Esophagus muscularis mucosa (tissue), 4 donors: ENCODE measurements at regions not wholly inside any gene's neighbourhood (a gene's known extent, or its start where the extent isn't known, plus 50 kb on each side); places are given as distances from the start of the nearest gene placed in this dataset.

Experiments used
- DNase-seq: peaks from one replicate; pipeline ENCODE4 v3.0.0-alpha.2; 2017; ENCODE audit errors: extremely low spot score
- H3K27ac ChIP-seq, 4 donors: fragments of 200-600 bp; sonication (generic); replicated peaks in 1 of 4; 1 replicate in 3 of 4; 2 replicates in 1 of 4; pipeline ENCODE4 v1.5.1; 2016 to 2019; ENCODE audit warnings: mild to moderate bottlenecking in 1 of 4
- H3K27me3 ChIP-seq, 4 donors: fragments of 200-600 bp; sonication (generic); one replicate each; pipeline versions ENCODE4 v1.5.1 to v1.6.0; 2016 to 2019
- H3K36me3 ChIP-seq, 4 donors: fragments of 200-600 bp; sonication (generic); one replicate each; pipeline ENCODE4 v1.5.1; 2016 to 2019
- H3K4me1 ChIP-seq, 4 donors: fragments of 200-600 bp; sonication (generic); one replicate each; pipeline ENCODE4 v1.5.1; 2016 to 2019
- H3K4me3 ChIP-seq, 4 donors: fragments of 200-600 bp; sonication (generic); 1 replicate in 2 of 4; 2 replicates in 2 of 4; pipeline ENCODE4 v1.5.1; 2016 to 2019; ENCODE audit warnings: mild to moderate bottlenecking in 4 of 4, moderate library complexity in 1 of 4
- H3K9me3 ChIP-seq, 4 donors: fragments of 200-600 bp; sonication (generic); 1 replicate in 3 of 4; 2 replicates in 1 of 4; pipeline ENCODE4 v1.5.1; 2016 to 2019
- EP300 ChIP-seq: sonication (generic); formaldehyde crosslinking; IDR thresholded peaks from one replicate; pipeline ENCODE4 v1.6.1; 2017; ENCODE audit warnings: antibody characterized with exemption
- POLR2A ChIP-seq: fragments of 450-650 bp; IDR thresholded peaks from one replicate; pipeline ENCODE4 v1.6.1; 2017; ENCODE audit warnings: antibody characterized with exemption, moderate library complexity, mild to moderate bottlenecking, low read depth
- POLR2AphosphoS5 ChIP-seq, 2 donors: sonication (generic); formaldehyde crosslinking; IDR thresholded peaks; one replicate each; pipeline ENCODE4 v1.6.1; 2017; ENCODE audit warnings: antibody characterized with exemption in 2 of 2
- WGBS: methylation state at CpG from one replicate; pipeline ENCODE4 v1.1.5; 2018; 5-methylcytosine and 5-hydroxymethylcytosine counted together
- intact Hi-C: fragments of 100-400 bp; cut with DNase I; formaldehyde crosslinking; loops from one replicate; pipeline ENCODE4 v1.15.1; 2023
- TF ChIP-seq, protein P1 (sequence below), 3 experiments: fragments of 200-600 bp in 2 of 3; fragments of 450-650 bp in 1 of 3; sonication (generic) in 2 of 3; IDR thresholded peaks; one replicate each; pipeline ENCODE4 v1.5.1; 2017 to 2019; ENCODE audit warnings: antibody characterized with exemption in 3 of 3, mild to moderate bottlenecking in 2 of 3, moderate library complexity in 1 of 3

DNA sequence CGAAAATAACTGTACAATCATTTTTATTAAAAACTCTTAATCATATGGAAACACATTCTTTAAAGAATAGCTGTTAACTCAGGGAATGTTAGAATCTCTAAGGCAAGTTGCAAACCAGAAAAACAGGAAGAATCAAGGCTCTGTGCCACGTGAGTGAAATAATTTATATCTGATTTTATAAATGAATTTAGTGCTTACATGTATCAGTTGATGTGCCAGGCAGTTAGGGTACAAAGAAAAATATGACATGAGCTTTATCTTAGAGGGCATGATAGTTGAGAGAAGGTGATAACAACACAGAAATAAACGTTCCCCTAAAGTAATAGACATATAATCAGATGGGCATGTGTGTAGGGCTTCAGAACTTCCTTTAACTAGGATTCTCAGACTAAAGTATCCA is 734.5 kb upstream of the CCDC179 start:
- DNase-seq = no peak
- TF ChIP-seq, protein P1, sequence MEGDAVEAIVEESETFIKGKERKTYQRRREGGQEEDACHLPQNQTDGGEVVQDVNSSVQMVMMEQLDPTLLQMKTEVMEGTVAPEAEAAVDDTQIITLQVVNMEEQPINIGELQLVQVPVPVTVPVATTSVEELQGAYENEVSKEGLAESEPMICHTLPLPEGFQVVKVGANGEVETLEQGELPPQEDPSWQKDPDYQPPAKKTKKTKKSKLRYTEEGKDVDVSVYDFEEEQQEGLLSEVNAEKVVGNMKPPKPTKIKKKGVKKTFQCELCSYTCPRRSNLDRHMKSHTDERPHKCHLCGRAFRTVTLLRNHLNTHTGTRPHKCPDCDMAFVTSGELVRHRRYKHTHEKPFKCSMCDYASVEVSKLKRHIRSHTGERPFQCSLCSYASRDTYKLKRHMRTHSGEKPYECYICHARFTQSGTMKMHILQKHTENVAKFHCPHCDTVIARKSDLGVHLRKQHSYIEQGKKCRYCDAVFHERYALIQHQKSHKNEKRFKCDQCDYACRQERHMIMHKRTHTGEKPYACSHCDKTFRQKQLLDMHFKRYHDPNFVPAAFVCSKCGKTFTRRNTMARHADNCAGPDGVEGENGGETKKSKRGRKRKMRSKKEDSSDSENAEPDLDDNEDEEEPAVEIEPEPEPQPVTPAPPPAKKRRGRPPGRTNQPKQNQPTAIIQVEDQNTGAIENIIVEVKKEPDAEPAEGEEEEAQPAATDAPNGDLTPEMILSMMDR (IDR thresholded peaks at IDR 0.05) = no peak
- TF ChIP-seq POLR2AphosphoS5 (IDR thresholded peaks at IDR 0.05) (no peak), EP300 (no peak), POLR2A (no peak)
- H3K36me3 ChIP-seq = no peaks in the 10 kb centered on the region
- WGBS = 47% methylated on average over 3 of the region's 3 CpGs
- no peaks in the 10 kb centered on the region for H3K4me1 ChIP-seq
- H3K9me3 ChIP-seq = no peaks in the 10 kb centered on the region
- H3K27me3 ChIP-seq = no peaks in the 10 kb centered on the region
- H3K27ac ChIP-seq = no peak overlapping the region
- intact Hi-C loops = no loop called here
- no peak overlapping the region for H3K4me3 ChIP-seq

DNA sequence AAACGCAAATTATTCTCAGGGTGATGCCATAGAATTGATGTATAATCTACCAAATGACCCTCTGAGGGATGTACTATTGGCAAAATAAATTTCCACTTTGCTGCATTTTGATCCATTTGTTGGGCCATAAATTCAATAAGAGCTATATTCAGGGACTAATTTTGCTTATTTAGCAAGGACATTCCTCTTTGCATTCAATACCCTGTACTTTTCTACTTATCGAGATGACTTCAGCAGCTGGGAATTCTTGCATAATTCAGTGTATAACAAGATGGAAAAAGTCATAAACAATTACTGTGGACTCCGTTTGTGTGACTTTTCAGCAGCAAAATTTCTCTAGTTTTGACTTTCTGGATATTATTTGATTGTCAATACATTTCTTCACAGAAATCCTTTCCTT is 744.7 kb upstream of the CCDC179 start:
- Histone ChIP-seq H3K9me3 (no peaks in the 10 kb centered on the region), H3K36me3 (no peaks in the 10 kb centered on the region), H3K4me3 (no peak overlapping the region), H3K4me1 (no peaks in the 10 kb centered on the region), H3K27ac (no peak overlapping the region), H3K27me3 (no peaks in the 10 kb centered on the region)
- WGBS = 72% methylated on average over 3 of the region's 3 CpGs
- no peak for DNase-seq
- TF ChIP-seq EP300 = no peak
- TF ChIP-seq, protein P1 (IDR thresholded peaks at IDR 0.05) = no peak
- no peak for TF ChIP-seq POLR2A
- no peak for TF ChIP-seq POLR2AphosphoS5 (IDR thresholded peaks at IDR 0.05)
- intact Hi-C loops = no loop called here

DNA sequence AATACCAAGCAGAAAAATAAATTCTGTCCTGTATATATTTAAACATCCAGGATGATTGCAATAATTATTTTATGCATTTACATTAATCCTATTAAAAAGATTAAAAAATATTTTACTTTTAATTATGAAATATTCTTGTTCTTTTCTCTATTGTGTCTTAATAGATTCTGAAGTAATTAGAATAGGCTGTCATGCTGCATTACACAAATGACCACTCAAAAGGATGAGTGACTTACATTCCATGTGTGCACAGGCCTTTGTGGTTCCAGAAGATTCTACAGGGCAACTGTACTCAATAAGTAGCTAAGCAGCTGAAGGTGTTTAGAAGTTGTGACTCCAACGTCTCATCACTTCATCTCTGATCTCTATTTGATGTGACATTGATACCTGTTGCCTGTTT is 745.9 kb upstream of the CCDC179 start:
- intact Hi-C loops = no loop called here
- no peak for DNase-seq
- no peak overlapping the region for H3K27ac ChIP-seq
- H3K36me3 ChIP-seq = no peaks in the 10 kb centered on the region
- TF ChIP-seq POLR2AphosphoS5 (IDR thresholded peaks at IDR 0.05) = no peak
- TF ChIP-seq EP300 = no peak
- no peak for TF ChIP-seq POLR2A
- TF ChIP-seq, protein P1 (IDR thresholded peaks at IDR 0.05) = no peak
- no peaks in the 10 kb centered on the region for H3K27me3 ChIP-seq
- H3K4me3 ChIP-seq = no peak overlapping the region
- no peaks in the 10 kb centered on the region for H3K9me3 ChIP-seq
- H3K4me1 ChIP-seq = no peaks in the 10 kb centered on the region
- WGBS = 82% methylated on average over 1 of the region's 1 CpG

DNA sequence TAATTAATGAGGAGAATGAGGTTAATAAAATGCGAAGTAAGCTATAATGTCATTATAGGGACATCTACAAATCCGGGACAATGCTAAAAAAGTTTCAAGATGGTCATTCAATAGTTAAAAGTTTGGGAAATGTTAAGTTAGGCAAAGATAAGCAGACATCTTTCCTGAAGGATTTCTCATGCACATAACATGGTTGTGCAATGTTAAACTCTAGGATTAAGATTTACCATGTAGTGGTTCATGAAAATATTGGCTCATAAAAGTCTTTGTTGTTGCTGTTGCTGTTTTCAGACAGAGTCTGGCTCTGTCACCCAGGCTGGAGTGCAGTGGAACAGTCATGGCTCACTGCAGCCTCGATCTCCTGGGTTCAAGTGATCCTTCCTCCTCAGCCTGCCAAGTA is 751.5 kb upstream of the CCDC179 start:
- WGBS = 86% methylated on average over 3 of the region's 3 CpGs
- intact Hi-C loops = no loop called here
- H3K4me1 ChIP-seq = no peaks in the 10 kb centered on the region

DNA sequence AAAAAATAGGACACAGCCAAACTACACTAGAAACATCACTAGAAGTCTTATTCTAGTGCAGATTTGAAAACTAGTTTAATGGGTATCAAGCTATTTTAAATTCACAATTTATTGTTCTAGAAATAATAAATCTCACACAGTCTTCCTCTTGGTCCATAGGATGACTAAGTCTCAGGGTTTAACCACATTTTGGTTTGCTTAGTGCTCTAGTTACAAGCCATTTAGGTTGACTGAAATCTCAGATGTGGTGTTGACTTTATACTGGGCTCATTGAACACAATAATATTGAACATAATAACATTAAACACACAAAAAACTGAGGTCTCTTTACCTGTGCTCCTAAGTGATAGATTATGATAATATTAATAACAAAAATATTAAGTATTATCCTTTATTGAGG is 760.3 kb upstream of the CCDC179 start:
- H3K4me1 ChIP-seq = no peaks in the 10 kb centered on the region
- H3K27me3 ChIP-seq = no peaks in the 10 kb centered on the region
- H3K36me3 ChIP-seq = no peaks in the 10 kb centered on the region
- H3K4me3 ChIP-seq = no peak overlapping the region
- H3K27ac ChIP-seq = no peak overlapping the region
- no peak for DNase-seq
- no peaks in the 10 kb centered on the region for H3K9me3 ChIP-seq
- TF ChIP-seq, protein P1 (IDR thresholded peaks at IDR 0.05) = no peak
- TF ChIP-seq POLR2A (no peak), POLR2AphosphoS5 (IDR thresholded peaks at IDR 0.05) (no peak), EP300 (no peak)
- intact Hi-C loops = no loop called here

More for the DNA sequence above, 751.5 kb upstream of the CCDC179 start:
- Histone ChIP-seq H3K27me3 (no peaks in the 10 kb centered on the region), H3K9me3 (no peaks in the 10 kb centered on the region), H3K4me3 (no peak overlapping the region), H3K27ac (no peak overlapping the region), H3K36me3 (no peaks in the 10 kb centered on the region)
- no peak for DNase-seq
- TF ChIP-seq, protein P1 (IDR thresholded peaks at IDR 0.05) = no peak
- TF ChIP-seq POLR2A = no peak
- no peak for TF ChIP-seq POLR2AphosphoS5 (IDR thresholded peaks at IDR 0.05)
- TF ChIP-seq EP300 = no peak
